Medulla oblongata (tissue), 1 donor: ENCODE measurements at regions not wholly inside any gene's neighbourhood (a gene's known extent, or its start where the extent isn't known, plus 50 kb on each side); places are given as distances from the start of the nearest gene placed in this dataset.

Source experiments
- DNase-seq: peaks from one replicate; pipeline ENCODE4 v3.0.0-alpha.2; 2015; ENCODE audit errors: extremely low spot score

DNA sequence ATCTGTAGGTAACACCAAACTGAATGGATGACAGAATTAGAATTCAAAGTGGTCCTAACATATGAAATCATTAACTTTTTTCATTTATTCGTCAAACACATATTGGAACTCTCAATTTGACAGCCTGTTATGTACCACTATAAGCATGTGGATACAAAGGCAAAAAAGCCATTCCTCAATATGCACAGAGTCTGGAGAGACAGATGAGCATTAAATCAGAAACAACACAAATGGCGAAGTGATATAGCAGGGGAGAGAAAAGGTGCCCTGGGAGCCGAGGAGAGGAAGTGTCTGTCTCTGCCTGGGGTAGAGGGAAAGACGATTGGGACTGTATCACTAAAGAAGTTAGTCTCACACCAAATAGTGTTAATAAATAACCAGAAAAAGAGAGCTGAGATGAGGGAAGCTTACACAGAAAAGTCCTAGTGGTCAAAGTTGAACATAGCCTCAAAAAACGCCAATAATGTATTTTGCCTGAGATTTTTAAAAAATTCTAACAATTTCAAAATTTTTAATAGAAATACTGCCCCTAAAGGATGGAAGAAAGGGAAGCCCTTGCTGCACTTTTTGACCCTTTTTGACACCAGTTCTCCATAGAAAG, 417.5 kb downstream of the TUSC7 start:
- DNase-seq: no peak

DNA sequence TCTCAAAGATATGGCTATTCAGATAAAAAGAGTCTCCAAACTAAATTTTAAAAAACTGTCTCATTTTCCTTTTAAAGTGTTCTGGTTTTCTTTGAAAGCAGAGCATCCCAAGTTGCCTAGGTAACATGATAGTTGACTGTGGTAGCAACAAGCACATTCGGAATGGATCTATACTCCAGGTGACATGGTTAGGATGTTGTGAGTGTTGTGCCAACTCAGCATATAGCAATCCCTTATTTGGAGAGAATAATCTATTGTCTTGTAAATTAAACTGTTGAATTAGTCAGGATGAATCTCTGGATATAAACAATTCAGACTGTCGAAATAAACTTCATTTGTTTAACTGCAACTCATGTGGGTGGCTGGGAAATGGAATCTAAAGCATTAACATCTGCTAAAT, 418.6 kb downstream of the TUSC7 start:
- DNase-seq: no peak

- no peak for DNase-seq
These were observed 419.3 kb downstream of the TUSC7 start for GRCh38 chr3:117128872-117129271.

DNA sequence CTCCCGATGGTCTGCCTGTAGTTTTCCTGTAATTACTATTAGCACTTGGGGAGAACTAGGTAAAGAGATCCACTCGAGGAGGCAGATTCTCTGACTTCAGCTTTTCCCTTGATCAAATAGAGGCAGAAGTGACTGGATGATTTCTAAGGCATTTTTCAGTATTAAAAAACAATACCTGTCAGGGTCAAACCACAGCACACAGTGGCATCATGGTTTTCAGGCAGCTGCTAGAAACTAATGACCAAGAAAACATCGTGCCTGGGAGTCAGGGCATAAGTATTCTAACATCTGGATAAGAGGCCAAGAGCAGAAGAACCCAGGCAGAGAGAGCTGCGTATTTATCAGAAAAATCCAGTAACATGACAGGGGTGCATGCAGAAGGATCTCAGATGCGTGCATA, 419.9 kb downstream of the TUSC7 start:
- no peak for DNase-seq

GRCh38 chr3:117130222-117130621, 420.6 kb downstream of the TUSC7 start:
- DNase-seq: no peak

GRCh38 chr3:117131259-117131658, 421.7 kb downstream of the TUSC7 start:
- DNase-seq: no peak

GRCh38 chr3:117133066-117133465, 423.5 kb downstream of the TUSC7 start:
- no peak for DNase-seq

GRCh38 chr3:117135207-117135606, 425.6 kb downstream of the TUSC7 start:
- DNase-seq: no peak

DNA sequence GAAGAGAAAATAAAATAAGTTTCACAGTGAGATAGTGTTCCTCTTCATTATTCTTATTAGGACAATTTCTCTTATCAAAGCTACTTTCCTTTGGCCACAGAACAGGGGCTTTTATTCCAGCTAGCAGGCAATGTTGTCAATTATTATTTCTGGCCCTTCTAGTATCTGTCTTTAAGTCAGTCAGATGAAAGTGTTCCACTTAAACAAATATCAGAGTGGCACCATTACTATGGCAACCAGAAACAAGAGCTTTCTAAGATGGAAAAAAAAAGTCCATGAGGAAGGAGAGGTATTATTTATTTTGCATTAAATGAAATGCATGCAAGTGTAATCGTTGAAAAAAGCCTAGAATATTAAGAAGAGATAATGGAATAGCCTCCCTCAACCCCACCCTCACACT, 426.4 kb downstream of the TUSC7 start:
- DNase-seq: no peak

GRCh38 chr3:117137065-117137464, 427.5 kb downstream of the TUSC7 start:
- peak; percentile 33 for DNase-seq

DNA sequence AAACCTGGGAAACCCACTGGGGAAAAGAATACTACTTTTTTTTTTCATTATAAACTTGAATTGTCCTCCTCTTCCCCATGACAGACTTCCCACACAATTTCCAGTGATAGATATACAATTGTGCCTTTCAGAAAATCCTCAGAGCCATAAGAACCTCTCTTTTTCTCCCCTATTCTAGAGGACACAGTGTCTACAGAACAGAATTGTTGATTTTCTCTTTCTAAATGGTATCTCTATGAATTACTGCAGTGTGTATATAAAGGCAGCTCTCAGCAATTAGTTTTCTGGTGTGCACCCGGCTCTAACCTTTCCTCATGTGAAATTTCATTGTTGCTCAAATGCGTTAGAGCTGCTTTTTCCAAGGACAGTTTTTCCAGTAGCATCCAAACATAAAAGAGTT, 430.1 kb downstream of the TUSC7 start:
- DNase-seq: peak; percentile 21

- DNase-seq: no peak
These were observed 432.2 kb downstream of the TUSC7 start for GRCh38 chr3:117141812-117142211.

GRCh38 chr3:117144853-117145252, 435.3 kb downstream of the TUSC7 start:
- no peak for DNase-seq

GRCh38 chr3:117145677-117146076, 436.1 kb downstream of the TUSC7 start:
- no peak for DNase-seq

DNA sequence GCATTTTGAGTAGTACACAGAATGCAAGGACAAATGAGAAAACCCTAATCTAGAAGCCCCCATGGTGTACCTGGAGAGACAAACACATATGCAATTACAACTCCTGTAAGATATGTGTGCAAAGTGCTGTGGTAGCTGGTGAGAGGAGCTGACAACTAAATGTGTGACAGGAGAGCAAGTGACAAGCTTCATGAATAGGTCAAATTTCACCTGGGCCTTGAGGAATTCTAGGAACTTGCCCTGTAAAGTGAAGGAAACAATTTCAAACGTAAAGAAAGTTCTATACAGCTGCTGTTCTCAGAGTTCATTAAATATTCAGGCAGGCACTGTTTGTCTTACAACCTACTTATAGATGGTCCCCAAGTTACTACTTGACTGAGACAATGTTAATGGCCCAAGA, 437.0 kb downstream of the TUSC7 start:
- DNase-seq: no peak

DNA sequence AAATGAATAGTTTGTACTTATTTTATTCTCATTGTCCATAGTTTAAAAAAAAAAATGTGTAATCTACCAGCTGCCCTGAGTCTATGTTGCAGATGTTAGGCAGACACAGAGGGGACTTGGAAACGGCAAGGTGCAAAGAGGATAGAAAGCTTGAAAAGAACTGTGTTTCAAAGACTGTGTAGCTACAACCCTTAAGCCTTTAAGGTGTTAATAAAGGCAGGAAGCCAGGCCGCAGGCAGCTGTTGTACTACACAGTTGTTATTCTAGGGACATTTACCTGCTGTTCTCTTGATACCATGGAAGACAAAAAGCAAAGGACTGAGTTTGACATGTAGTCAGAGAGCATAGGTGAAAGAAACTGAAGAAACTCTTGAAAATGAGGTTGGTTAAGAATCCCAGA, 440.0 kb downstream of the TUSC7 start:
- DNase-seq: no peak

- no peak for DNase-seq
These were observed 441.0 kb downstream of the TUSC7 start for GRCh38 chr3:117150628-117151027.

GRCh38 chr3:117160176-117160575, 450.6 kb downstream of the TUSC7 start:
- no peak for DNase-seq

GRCh38 chr3:117161816-117162215, 452.2 kb downstream of the TUSC7 start:
- no peak for DNase-seq

DNA sequence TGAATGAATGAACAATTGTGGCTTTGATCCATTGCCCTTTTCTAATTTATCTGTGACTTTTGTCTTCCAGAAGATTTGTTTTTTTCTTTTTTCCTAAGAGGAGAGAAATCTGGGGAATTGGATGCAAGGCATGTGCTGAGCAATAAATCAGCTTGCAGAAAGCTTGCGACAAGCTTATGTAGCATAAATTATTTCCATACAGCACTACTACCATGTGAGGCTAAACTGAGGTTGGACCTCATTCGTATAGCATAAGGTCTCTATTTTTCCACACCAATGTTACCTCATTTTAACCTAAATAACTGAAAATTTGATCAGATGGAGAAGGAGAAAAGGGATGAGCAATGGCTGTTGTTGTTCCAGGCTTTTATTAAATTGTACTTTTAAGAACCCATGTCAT, 455.6 kb downstream of the TUSC7 start:
- DNase-seq: no peak

GRCh38 chr3:117165601-117166051, 456.0 kb downstream of the TUSC7 start:
- DNase-seq: no peak

DNA sequence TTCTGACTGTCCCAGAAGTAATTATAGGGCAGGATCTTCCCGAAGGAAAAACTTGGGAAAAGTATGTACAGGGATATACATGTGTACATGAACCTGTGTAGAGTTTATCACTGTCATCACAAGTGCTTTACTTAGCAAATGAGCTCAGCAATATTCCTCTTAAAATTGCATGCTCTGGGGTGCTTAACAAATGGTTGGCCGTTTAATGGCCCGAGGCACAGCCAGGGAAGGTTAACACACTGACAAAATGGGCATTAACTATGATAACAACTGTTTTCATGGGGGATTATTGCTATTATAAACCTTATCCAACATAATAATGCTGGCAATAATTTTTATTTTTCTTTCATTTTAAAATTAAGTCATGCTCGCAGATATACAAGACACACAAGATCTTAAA, 459.3 kb downstream of the TUSC7 start:
- DNase-seq: no peak

GRCh38 chr3:117170094-117170493, 460.5 kb downstream of the TUSC7 start:
- DNase-seq: no peak

- no peak for DNase-seq
These were observed 461.5 kb downstream of the TUSC7 start for GRCh38 chr3:117171124-117171523.
